ENCODE measurements at regions not wholly inside any gene's neighbourhood (a gene's known extent, or its start where the extent isn't known, plus 50 kb on each side); places are given as distances from the start of the nearest gene placed in this dataset.
A peak's percentile ranks its signal among the peaks of the same experiment; 100 is the strongest.

GRCh38 chr18:34483198-34483597 is 226.9 kb upstream of the DTNA start (continued):
- TF ChIP-seq EZH2phosphoT487 (IDR thresholded peaks at IDR 0.05; ENCODE audit: unreplicated experiment) (no peak), ZNF331 (CRISPR knock-in tag; IDR thresholded peaks at IDR 0.05; ENCODE audit: low read depth) (no peak), POLR2AphosphoS5 (IDR thresholded peaks at IDR 0.05; ENCODE audit: low read depth) (no peak), ZNF114 (CRISPR knock-in tag; IDR thresholded peaks at IDR 0.05) (no peak), ETS1 (IDR thresholded peaks at IDR 0.05) (no peak), CTCF (conservative IDR thresholded peaks at IDR 0.05; ENCODE audit: low read depth in 2 of 2) (no peak), JUNB (IDR thresholded peaks at IDR 0.05; ENCODE audit: unreplicated experiment) (no peak), STAT1 (IDR thresholded peaks at IDR 0.05; ENCODE audit: unreplicated experiment) (no peak)

- no peaks in the 10 kb centered on the region; the same call in 2 of the 3 replicates for H3K36me3 Mint-ChIP-seq (ENCODE audit: low read depth)
- Histone ChIP-seq H3K27ac (ENCODE audit: low read depth) (peak overlapping the region; percentile 59), H3K4me1 (ENCODE audit: insufficient read depth) (peaks cover 64% of the 10 kb centered on the region), H3K79me2 (replicated peaks; ENCODE audit: insufficient read depth) (peaks cover 17% of the 10 kb centered on the region), H3K27me3 (ENCODE audit: insufficient read depth) (no peaks in the 10 kb centered on the region; the same call in 1 of the 2 replicates), H4K20me1 (replicated peaks; ENCODE audit: insufficient read depth) (no peaks in the 10 kb centered on the region), H2AFZ (no peak overlapping the region), H3K4me3 (no peak overlapping the region), H3K4me2 (peak overlapping the region; percentile 72), H3K36me3 (ENCODE audit: insufficient read depth) (no peaks in the 10 kb centered on the region), H3F3A (replicated peaks; ENCODE audit: low read depth) (no peaks in the 10 kb centered on the region), H3K9me2 (ENCODE audit: insufficient read depth) (no peaks in the 10 kb centered on the region)
- H3K4me3 Mint-ChIP-seq: no peak overlapping the region
- no peak overlapping the region for H3K27ac Mint-ChIP-seq
- ATAC-seq (no peak), DNase-seq (ENCODE audit: low spot score) (no peak)
- peaks cover 54% of the 10 kb centered on the region for H3K4me1 Mint-ChIP-seq
- no peak for TF ChIP-seq ZNF114 (CRISPR knock-in tag; IDR thresholded peaks at IDR 0.05)
- TF ChIP-seq CREB1 (CRISPR knock-in tag; IDR thresholded peaks at IDR 0.05; ENCODE audit: low read depth): no peak
- TF ChIP-seq NANOG (IDR thresholded peaks at IDR 0.05; ENCODE audit: borderline replicate concordance): no peak
- TF ChIP-seq REST (IDR thresholded peaks at IDR 0.05; ENCODE audit: unreplicated experiment): no peak
- TF ChIP-seq EZH2 (IDR thresholded peaks at IDR 0.05; ENCODE audit: low read depth, unreplicated experiment): no peak
- no peaks in the 10 kb centered on the region for H3K9me3 Mint-ChIP-seq
- peaks cover 6% of the 10 kb centered on the region for H3K27me3 Mint-ChIP-seq (ENCODE audit: insufficient read depth, low read depth, poor library complexity)
Measured at GRCh38 chr18:34491719-34492118, 218.4 kb upstream of the DTNA start.

Measured in GM23338 (cell line).